OCI-LY7 (cell line): ENCODE measurements at regions not wholly inside any gene's neighbourhood (a gene's known extent, or its start where the extent isn't known, plus 50 kb on each side); places are given as distances from the start of the nearest gene placed in this dataset.

Experiments used
- BruUV-seq: library from RNA; stranded (reverse); fragments of 400-500 nt; replicated peaks from 2 replicates; lab custom pipeline; 2021; lab: Mats Ljungman, UMichigan
- CTCF ChIA-PET: fragments of 300-600 bp; sonication (Branson Sonifier 250); formaldehyde crosslinking; loops from one replicate; lab custom pipeline; 2022; ENCODE audit warnings: antibody characterized with exemption; ENCODE audit not compliant: unreplicated experiment; lab: Charles Lee
- POLR2A ChIA-PET: fragments of 300-600 bp; sonication (Branson Sonifier 250); formaldehyde crosslinking; loops from one replicate; lab custom pipeline; 2022; ENCODE audit warnings: antibody characterized with exemption; lab: Charles Lee
- DNase-seq: peaks from one replicate; pipeline ENCODE4 v3.0.0-alpha.2; 2015; ENCODE audit warnings: low spot score
- H2AFZ ChIP-seq: fragments of 200-600 bp; sonication (generic), shearing (Covaris generic); 2 replicates; pipeline ENCODE4 v1.6.1; 2014; ENCODE audit warnings: mild to moderate bottlenecking, antibody characterized with exemption, low read length, moderate library complexity
- H3K27ac ChIP-seq: fragments of 200-600 bp; sonication (generic); 2 replicates; pipeline ENCODE4 v1.5.1; 2014; ENCODE audit warnings: mixed run types, low read depth, mild to moderate bottlenecking, moderate library complexity, low read length, inconsistent platforms; ENCODE audit not compliant: poor library complexity, severe bottlenecking
- H3K36me3 ChIP-seq: fragments of 200-600 bp; sonication (generic); 2 replicates; pipeline ENCODE4 v1.6.1; 2014; ENCODE audit warnings: mild to moderate bottlenecking, antibody characterized with exemption, low read length, moderate library complexity, mixed read lengths; ENCODE audit not compliant: insufficient read depth
- H3K4me1 ChIP-seq: fragments of 200-600 bp; sonication (generic); 2 replicates; pipeline ENCODE4 v1.5.1; 2014; ENCODE audit warnings: mild to moderate bottlenecking, low read length; ENCODE audit not compliant: insufficient read depth, poor library complexity, severe bottlenecking
- H3K4me2 ChIP-seq: fragments of 200-600 bp; sonication (generic); 2 replicates; pipeline ENCODE4 v1.6.1; 2014; ENCODE audit warnings: mild to moderate bottlenecking, low read length
- H3K4me3 ChIP-seq: fragments of 200-600 bp; sonication (generic); 2 replicates; pipeline ENCODE4 v1.5.1; 2014; ENCODE audit warnings: mild to moderate bottlenecking, low read depth, low read length; ENCODE audit not compliant: poor library complexity, severe bottlenecking
- H3K79me2 ChIP-seq: fragments of 200-600 bp; sonication (generic); 2 replicates; pipeline ENCODE4 v1.6.1; 2016; ENCODE audit warnings: low read depth, mild to moderate bottlenecking, low read length, moderate library complexity, mixed read lengths; ENCODE audit not compliant: insufficient read depth
- H3K9me2 ChIP-seq: fragments of 200-600 bp; sonication (generic); 2 replicates; pipeline ENCODE4 v1.6.1; 2016; ENCODE audit warnings: mild to moderate bottlenecking, low read length, mixed read lengths; ENCODE audit not compliant: insufficient read depth
- H3K9me3 ChIP-seq: fragments of 200-600 bp; sonication (generic); 2 replicates; pipeline ENCODE4 v1.6.1; 2014; ENCODE audit warnings: mild to moderate bottlenecking, mixed run types, low read length, mixed read lengths
- H4K20me1 ChIP-seq: fragments of 200-600 bp; sonication (generic); 2 replicates; pipeline ENCODE4 v1.6.1; 2014; ENCODE audit warnings: mild to moderate bottlenecking, antibody characterized with exemption, low read length, moderate library complexity, mixed read lengths; ENCODE audit not compliant: insufficient read depth
- EZH2phosphoT487 ChIP-seq: fragments of 200-600 bp; sonication (generic); IDR thresholded peaks from 2 replicates; pipeline ENCODE4 v1.6.1; 2018; ENCODE audit warnings: low read depth, borderline replicate concordance, mild to moderate bottlenecking, mixed run types, antibody characterized with exemption, low read length, moderate library complexity, mixed read lengths
- intact Hi-C: fragments of 100-400 bp; cut with micrococcal nuclease; formaldehyde crosslinking; loops from one replicate; pipeline ENCODE4 v1.10.0; 2022; ENCODE audit not compliant: unreplicated experiment
- TF ChIP-seq, protein P1 (sequence below): fragments of 200-600 bp; sonication (generic); conservative IDR thresholded peaks from 2 replicates; pipeline ENCODE4 v1.5.1; 2014; ENCODE audit warnings: mild to moderate bottlenecking, antibody characterized with exemption, low read length, moderate library complexity, mixed read lengths

- H3K4me2 ChIP-seq, result no peak overlapping the region
- ChIA-PET POLR2A (interaction anchor here (0.6 kb wide), 1 partner anchor 115 kb away, joined by 5 read pairs; no protein-coding TSS in a partner anchor), CTCF (no interaction called here)
- peak; percentile 66 for DNase-seq
- H3K27ac ChIP-seq, result no peak overlapping the region
- H3K36me3 ChIP-seq, result no peaks in the 10 kb centered on the region
- no TSS peak for BruUV-seq
- H3K9me3 ChIP-seq, result no peaks in the 10 kb centered on the region
- TF ChIP-seq, protein P1, sequence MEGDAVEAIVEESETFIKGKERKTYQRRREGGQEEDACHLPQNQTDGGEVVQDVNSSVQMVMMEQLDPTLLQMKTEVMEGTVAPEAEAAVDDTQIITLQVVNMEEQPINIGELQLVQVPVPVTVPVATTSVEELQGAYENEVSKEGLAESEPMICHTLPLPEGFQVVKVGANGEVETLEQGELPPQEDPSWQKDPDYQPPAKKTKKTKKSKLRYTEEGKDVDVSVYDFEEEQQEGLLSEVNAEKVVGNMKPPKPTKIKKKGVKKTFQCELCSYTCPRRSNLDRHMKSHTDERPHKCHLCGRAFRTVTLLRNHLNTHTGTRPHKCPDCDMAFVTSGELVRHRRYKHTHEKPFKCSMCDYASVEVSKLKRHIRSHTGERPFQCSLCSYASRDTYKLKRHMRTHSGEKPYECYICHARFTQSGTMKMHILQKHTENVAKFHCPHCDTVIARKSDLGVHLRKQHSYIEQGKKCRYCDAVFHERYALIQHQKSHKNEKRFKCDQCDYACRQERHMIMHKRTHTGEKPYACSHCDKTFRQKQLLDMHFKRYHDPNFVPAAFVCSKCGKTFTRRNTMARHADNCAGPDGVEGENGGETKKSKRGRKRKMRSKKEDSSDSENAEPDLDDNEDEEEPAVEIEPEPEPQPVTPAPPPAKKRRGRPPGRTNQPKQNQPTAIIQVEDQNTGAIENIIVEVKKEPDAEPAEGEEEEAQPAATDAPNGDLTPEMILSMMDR, result peak; percentile 91
- TF ChIP-seq EZH2phosphoT487, result no peak
- no peaks in the 10 kb centered on the region for H3K4me1 ChIP-seq
- H3K79me2 ChIP-seq, result no peaks in the 10 kb centered on the region
- H4K20me1 ChIP-seq, result no peaks in the 10 kb centered on the region
- intact Hi-C loops, result loop anchor here (1.0 to 10.0 kb wide), 2 partner anchors 385 to 822 kb away; no protein-coding TSS in a partner anchor
- no peaks in the 10 kb centered on the region for H3K9me2 ChIP-seq
- H2AFZ ChIP-seq, result no peak overlapping the region
- no peak overlapping the region for H3K4me3 ChIP-seq
Measured at GRCh38 chr10:123582084-123582989, 83.8 kb upstream of the GPR26 start.

DNA sequence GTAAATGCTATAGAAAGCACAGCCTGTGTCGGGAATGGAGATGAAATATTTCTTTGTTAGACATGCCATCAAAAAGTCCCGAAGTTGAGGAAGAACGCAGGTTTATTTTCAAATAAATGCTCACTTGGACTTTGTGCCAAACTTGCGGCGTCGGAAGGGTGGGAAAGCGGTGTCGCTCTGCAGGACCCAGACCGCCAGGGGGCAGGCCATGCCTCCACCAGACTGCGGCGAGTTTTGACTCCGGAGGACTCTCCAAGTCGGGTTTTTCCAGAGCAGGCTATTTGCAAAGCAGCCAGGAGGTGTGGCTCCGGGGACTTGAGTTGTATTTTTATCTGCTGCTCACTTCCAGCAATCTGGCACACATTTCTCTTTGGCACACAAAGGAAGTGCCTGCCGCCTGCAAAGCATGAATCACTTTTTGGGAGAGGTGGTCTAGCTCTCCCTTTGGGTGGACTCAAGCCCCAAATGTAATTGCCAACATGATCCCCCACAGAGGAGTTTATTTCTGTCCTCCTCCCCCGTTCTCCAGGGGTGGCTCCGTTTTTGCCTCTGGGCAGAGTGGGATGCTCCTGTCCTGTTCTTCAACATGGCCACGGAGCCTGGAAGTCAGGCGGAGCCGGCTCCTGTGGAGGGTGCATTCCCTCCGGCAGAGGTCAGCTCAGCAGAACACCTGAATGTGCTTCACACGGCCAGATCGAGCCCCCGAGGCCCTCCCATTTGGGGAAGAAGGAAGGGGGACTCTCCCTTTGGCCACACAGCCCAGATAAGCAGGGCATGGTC is 82.3 kb upstream of the GPR26 start:
- Histone ChIP-seq H3K4me2 (no peak overlapping the region), H3K4me1 (no peaks in the 10 kb centered on the region), H3K9me2 (no peaks in the 10 kb centered on the region), H3K36me3 (no peaks in the 10 kb centered on the region), H4K20me1 (no peaks in the 10 kb centered on the region), H3K79me2 (no peaks in the 10 kb centered on the region), H3K9me3 (no peaks in the 10 kb centered on the region), H3K27ac (no peak overlapping the region), H2AFZ (no peak overlapping the region), H3K4me3 (no peak overlapping the region)
- intact Hi-C loops, result loop anchor here (10.0 kb wide), 1 partner anchor 821 kb away; no protein-coding TSS in a partner anchor
- DNase-seq, result no peak
- ChIA-PET CTCF (no interaction called here), POLR2A (no interaction called here)
- TF ChIP-seq EZH2phosphoT487, result no peak
- TF ChIP-seq, protein P1, result no peak
- no TSS peak for BruUV-seq
